Loucy (cell line): ENCODE measurements at regions not wholly inside any gene's neighbourhood (a gene's known extent, or its start where the extent isn't known, plus 50 kb on each side); places are given as distances from the start of the nearest gene placed in this dataset.

Source experiments
- H2AFZ ChIP-seq: fragments of 200-600 bp; sonication (generic); 2 replicates; pipeline ENCODE4 v1.6.0; 2016; ENCODE audit warnings: antibody characterized with exemption, mild to moderate bottlenecking, low read length, moderate library complexity
- H3F3A ChIP-seq: fragments of 200-600 bp; 2 replicates; pipeline ENCODE4 v1.6.0; 2016; ENCODE audit warnings: antibody characterized with exemption, low read depth, mild to moderate bottlenecking
- H3K27me3 ChIP-seq: fragments of 200-600 bp; sonication (generic); 2 replicates; pipeline ENCODE4 v1.6.1; 2014; ENCODE audit warnings: low read length, mild to moderate bottlenecking; ENCODE audit not compliant: insufficient read depth, poor library complexity, severe bottlenecking
- H3K36me3 ChIP-seq: fragments of 200-600 bp; sonication (generic); 2 replicates; pipeline ENCODE4 v1.6.1; 2016; ENCODE audit warnings: low read length; ENCODE audit not compliant: insufficient read depth
- H3K4me1 ChIP-seq: fragments of 200-600 bp; sonication (generic); 2 replicates; pipeline ENCODE4 v1.5.1; 2014; ENCODE audit warnings: low read length, mild to moderate bottlenecking; ENCODE audit not compliant: insufficient read depth, poor library complexity, severe bottlenecking
- H3K4me2 ChIP-seq: fragments of 200-600 bp; sonication (generic); 2 replicates; pipeline ENCODE4 v1.6.0; 2014; ENCODE audit warnings: antibody characterized with exemption, low read length, low read depth, mild to moderate bottlenecking; ENCODE audit not compliant: poor library complexity, severe bottlenecking
- H3K4me3 ChIP-seq: fragments of 200-600 bp; sonication (generic); 2 replicates; pipeline ENCODE4 v1.5.1; 2014; ENCODE audit warnings: low read length, mild to moderate bottlenecking, mixed read lengths; ENCODE audit not compliant: poor library complexity, severe bottlenecking
- H3K79me2 ChIP-seq: fragments of 200-600 bp; sonication (generic); 2 replicates; pipeline ENCODE4 v1.6.1; 2014; ENCODE audit warnings: low read length; ENCODE audit not compliant: insufficient read depth
- H3K9ac ChIP-seq: fragments of 200-600 bp; sonication (generic); 2 replicates; pipeline ENCODE4 v1.6.0; 2014; ENCODE audit warnings: mild to moderate bottlenecking, low read depth, low read length, moderate library complexity; ENCODE audit not compliant: poor library complexity, severe bottlenecking
- H3K9me2 ChIP-seq: fragments of 200-600 bp; sonication (generic); replicated peaks from 2 replicates; pipeline ENCODE4 v1.6.1; 2016; ENCODE audit warnings: low read depth, low read length, mixed read lengths
- H3K9me3 ChIP-seq: fragments of 200-600 bp; sonication (generic); 2 replicates; pipeline ENCODE4 v1.6.1; 2014; ENCODE audit warnings: mild to moderate bottlenecking, antibody characterized with exemption, low read length, low read depth; ENCODE audit not compliant: insufficient read depth
- H4K20me1 ChIP-seq: fragments of 200-600 bp; sonication (generic); 2 replicates; pipeline ENCODE4 v1.6.0; 2014; ENCODE audit warnings: antibody characterized with exemption, low read length, mild to moderate bottlenecking; ENCODE audit not compliant: insufficient read depth, poor library complexity, severe bottlenecking
- EZH2phosphoT487 ChIP-seq: fragments of 200-600 bp; IDR thresholded peaks from 2 replicates; pipeline ENCODE4 v1.6.1; 2018; ENCODE audit warnings: antibody characterized with exemption, mild to moderate bottlenecking, moderate library complexity, borderline replicate concordance
- TF ChIP-seq, protein P1 (sequence below): fragments of 200-600 bp; sonication (generic); conservative IDR thresholded peaks from 2 replicates; pipeline ENCODE4 v1.5.1; 2014; ENCODE audit warnings: mild to moderate bottlenecking, antibody characterized with exemption, low read length

DNA sequence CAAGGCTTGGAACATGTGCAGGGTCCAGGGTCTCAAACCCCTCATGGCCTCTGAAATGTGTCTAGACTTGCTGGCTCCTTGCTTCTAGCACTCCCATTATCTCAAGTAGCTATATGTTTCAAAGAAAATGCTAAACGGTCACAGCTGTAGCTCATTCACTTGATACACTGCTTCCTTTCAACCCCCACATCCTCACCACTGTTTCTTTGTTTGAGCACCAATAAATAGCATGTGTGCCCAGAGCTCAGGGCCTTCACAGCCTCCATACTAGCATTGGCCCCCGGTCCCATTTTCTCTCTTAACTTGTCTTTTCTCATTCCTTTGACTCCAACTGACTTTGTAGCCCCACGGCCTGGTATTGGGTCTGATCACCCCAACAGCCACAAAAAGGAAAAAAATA is 801.8 kb downstream of the STIM2 start:
- no peaks in the 10 kb centered on the region for H3K36me3 ChIP-seq
- H3K9me3 ChIP-seq = no peaks in the 10 kb centered on the region
- H3K4me1 ChIP-seq = no peaks in the 10 kb centered on the region
- no peak overlapping the region for H3K4me3 ChIP-seq
- TF ChIP-seq, protein P1, sequence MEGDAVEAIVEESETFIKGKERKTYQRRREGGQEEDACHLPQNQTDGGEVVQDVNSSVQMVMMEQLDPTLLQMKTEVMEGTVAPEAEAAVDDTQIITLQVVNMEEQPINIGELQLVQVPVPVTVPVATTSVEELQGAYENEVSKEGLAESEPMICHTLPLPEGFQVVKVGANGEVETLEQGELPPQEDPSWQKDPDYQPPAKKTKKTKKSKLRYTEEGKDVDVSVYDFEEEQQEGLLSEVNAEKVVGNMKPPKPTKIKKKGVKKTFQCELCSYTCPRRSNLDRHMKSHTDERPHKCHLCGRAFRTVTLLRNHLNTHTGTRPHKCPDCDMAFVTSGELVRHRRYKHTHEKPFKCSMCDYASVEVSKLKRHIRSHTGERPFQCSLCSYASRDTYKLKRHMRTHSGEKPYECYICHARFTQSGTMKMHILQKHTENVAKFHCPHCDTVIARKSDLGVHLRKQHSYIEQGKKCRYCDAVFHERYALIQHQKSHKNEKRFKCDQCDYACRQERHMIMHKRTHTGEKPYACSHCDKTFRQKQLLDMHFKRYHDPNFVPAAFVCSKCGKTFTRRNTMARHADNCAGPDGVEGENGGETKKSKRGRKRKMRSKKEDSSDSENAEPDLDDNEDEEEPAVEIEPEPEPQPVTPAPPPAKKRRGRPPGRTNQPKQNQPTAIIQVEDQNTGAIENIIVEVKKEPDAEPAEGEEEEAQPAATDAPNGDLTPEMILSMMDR = no peak
- no peak for TF ChIP-seq EZH2phosphoT487
- H3F3A ChIP-seq = no peaks in the 10 kb centered on the region
- H2AFZ ChIP-seq = no peak overlapping the region
- H3K27me3 ChIP-seq = no peaks in the 10 kb centered on the region
- no peak overlapping the region for H3K4me2 ChIP-seq
- no peak overlapping the region for H3K9ac ChIP-seq
- H3K79me2 ChIP-seq = no peaks in the 10 kb centered on the region
- no peaks in the 10 kb centered on the region for H3K9me2 ChIP-seq
- no peaks in the 10 kb centered on the region for H4K20me1 ChIP-seq

GRCh38 chr4:27666943-27667342 is 806.3 kb downstream of the STIM2 start:
- Histone ChIP-seq H3K4me2 (no peak overlapping the region), H3K36me3 (no peaks in the 10 kb centered on the region), H3K27me3 (no peaks in the 10 kb centered on the region), H3K9me2 (no peaks in the 10 kb centered on the region), H3K79me2 (no peaks in the 10 kb centered on the region), H3K4me1 (no peaks in the 10 kb centered on the region), H3F3A (no peaks in the 10 kb centered on the region), H4K20me1 (no peaks in the 10 kb centered on the region), H3K9me3 (no peaks in the 10 kb centered on the region), H3K4me3 (no peak overlapping the region), H2AFZ (no peak overlapping the region), H3K9ac (no peak overlapping the region)
- no peak for TF ChIP-seq EZH2phosphoT487
- TF ChIP-seq, protein P1 = 0 out of 2 replicates have a peak, but pooled peaks have one; percentile 19

DNA sequence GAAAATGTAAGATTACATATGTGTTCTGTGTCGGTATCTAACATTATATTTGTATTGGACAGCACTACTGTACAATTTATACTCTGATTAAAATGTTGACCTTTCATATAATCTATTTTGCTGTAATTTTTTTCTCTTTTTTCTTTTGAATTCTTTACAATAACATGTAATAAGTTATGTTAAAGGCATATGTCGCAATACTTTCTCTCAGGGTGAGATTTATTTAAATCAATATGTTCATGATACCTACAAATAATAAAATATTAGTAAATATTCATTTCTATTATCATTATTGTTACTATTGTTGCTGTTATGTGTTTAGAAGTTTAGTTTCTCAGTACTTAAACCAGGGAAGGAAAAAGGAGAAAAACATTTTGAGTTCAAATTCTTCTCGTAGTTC is 807.4 kb downstream of the STIM2 start:
- Histone ChIP-seq H3K36me3 (no peaks in the 10 kb centered on the region), H3K9ac (no peak overlapping the region), H2AFZ (no peak overlapping the region), H3K4me3 (no peak overlapping the region), H4K20me1 (no peaks in the 10 kb centered on the region), H3K9me3 (no peaks in the 10 kb centered on the region), H3K79me2 (no peaks in the 10 kb centered on the region), H3K9me2 (no peaks in the 10 kb centered on the region), H3K4me1 (no peaks in the 10 kb centered on the region), H3K4me2 (no peak overlapping the region), H3F3A (no peaks in the 10 kb centered on the region), H3K27me3 (no peaks in the 10 kb centered on the region)
- TF ChIP-seq EZH2phosphoT487 = no peak
- TF ChIP-seq, protein P1 = no peak
